ENCODE measurements at regions not wholly inside any gene's neighbourhood (a gene's known extent, or its start where the extent isn't known, plus 50 kb on each side); places are given as distances from the start of the nearest gene placed in this dataset.

GRCh38 chr17:74087002-74087585 lies 116.4 kb upstream of the RPL38 start:
- no peak for TF ChIP-seq FOXP2 (optimal IDR thresholded peaks at IDR 0.05; ENCODE audit: control extremely low read depth, extremely low read length, insufficient read depth)
- TF ChIP-seq EZH2 (IDR thresholded peaks at IDR 0.05): no peak

All from SK-N-MC (cell line).